HCT116 (cell line): ENCODE measurements at regions not wholly inside any gene's neighbourhood (a gene's known extent, or its start where the extent isn't known, plus 50 kb on each side); places are given as distances from the start of the nearest gene placed in this dataset.

Source experiments
- ATAC-seq: fragments of 200-7000 bp; cut with Tn5 transposase; 2 replicates; pipeline ENCODE4 v1.9.1; 2020; ENCODE audit warnings: mild to moderate bottlenecking, moderate library complexity
- BruUV-seq: library from RNA; stranded (reverse); fragments of 400-500 nt; replicated peaks from 2 replicates; lab custom pipeline; 2021; lab: Mats Ljungman, UMichigan
- CTCF ChIA-PET: fragments of 300-600 bp; sonication (Branson Sonifier 250); formaldehyde crosslinking; loops from one replicate; lab custom pipeline; 2021; ENCODE audit warnings: antibody characterized with exemption; lab: Charles Lee
- POLR2A ChIA-PET: fragments of 300-600, 350-600 bp; sonication (Branson Sonifier 250); formaldehyde crosslinking; loops from one replicate; lab custom pipeline; 2021; ENCODE audit warnings: antibody characterized with exemption; lab: Charles Lee
- RAD21 ChIA-PET, 2 experiments: fragments of 300-600 bp; sonication (Branson Sonifier 250); formaldehyde crosslinking; loops; one replicate each; lab custom pipeline; 2023; ENCODE audit warnings: low total read pairs in 2 of 2; ENCODE audit not compliant: uncharacterized antibody in 2 of 2, unreplicated experiment in 2 of 2, low non-redundant PET in 1 of 2; lab: Charles Lee
- DNase-seq: peaks from one replicate; pipeline ENCODE4 v3.0.0-alpha.2; 2010; ENCODE audit warnings: low read depth, low spot score
- H2AFZ ChIP-seq: fragments of 200-600 bp; shearing (Covaris generic), sonication (generic); 2 replicates; pipeline ENCODE4 v1.6.1; 2017; ENCODE audit warnings: low read depth, mixed run types, mixed read lengths, antibody characterized with exemption, low read length; ENCODE audit not compliant: poor library complexity, severe bottlenecking
- H3K27ac ChIP-seq: 2 replicates; pipeline ENCODE4 v1.5.1; 2012; ENCODE audit warnings: low read depth, low read length
- H3K27me3 ChIP-seq: fragments of 200-600 bp; sonication (generic); 2 replicates; pipeline ENCODE4 v1.6.1; 2016; ENCODE audit warnings: mixed run types, low read length, mixed read lengths; ENCODE audit not compliant: insufficient read depth
- H3K36me3 ChIP-seq, 2 experiments: fragments of 200-500 bp in 1 of 2; fragments of 200-600 bp in 1 of 2; sonication (Bioruptor generic) in 1 of 2; sonication (generic) in 1 of 2; 2 replicates each; pipeline versions ENCODE4 v1.5.1 to v1.6.1; 2014 to 2016; ENCODE audit warnings: low read length in 2 of 2, inconsistent platforms in 1 of 2, mixed read lengths in 1 of 2, mixed run types in 1 of 2; ENCODE audit not compliant: insufficient read depth in 2 of 2, control insufficient read depth in 1 of 2
- H3K4me1 ChIP-seq, 2 experiments: fragments of 200-600 bp in 1 of 2; sonication (generic) in 1 of 2; 2 replicates each; pipeline versions ENCODE4 v1.5.1 to v1.6.1; 2012 to 2017; ENCODE audit warnings: low read length in 2 of 2, inconsistent platforms in 1 of 2, mild to moderate bottlenecking in 1 of 2, mixed read lengths in 1 of 2, mixed run types in 1 of 2, moderate library complexity in 1 of 2; ENCODE audit not compliant: insufficient read depth in 2 of 2, control insufficient read depth in 1 of 2
- H3K4me2 ChIP-seq: fragments of 200-600 bp; sonication (generic); 2 replicates; pipeline ENCODE4 v1.6.1; 2017; ENCODE audit warnings: mixed run types, low read length, mixed read lengths
- H3K4me3 ChIP-seq, 2 experiments: fragments of 200-600 bp in 1 of 2; sonication (generic) in 1 of 2; replicated peaks in 1 of 2; 2 replicates each; pipeline ENCODE4 v1.5.1; 2011 to 2016; ENCODE audit warnings: low read length in 2 of 2, control low read depth in 1 of 2, low read depth in 1 of 2, mild to moderate bottlenecking in 1 of 2, mixed read lengths in 1 of 2, mixed run types in 1 of 2
- H3K79me2 ChIP-seq: fragments of 200-600 bp; sonication (generic); 2 replicates; pipeline ENCODE4 v1.6.1; 2017; ENCODE audit warnings: mild to moderate bottlenecking, mixed run types, low read length, moderate library complexity, mixed read lengths; ENCODE audit not compliant: insufficient read depth
- H3K9ac ChIP-seq: fragments of 200-600 bp; sonication (generic); 2 replicates; pipeline ENCODE4 v1.6.1; 2016; ENCODE audit warnings: low read length, mixed read lengths
- H3K9me2 ChIP-seq: fragments of 200-600 bp; sonication (generic), shearing (Covaris generic); 2 replicates; pipeline ENCODE4 v1.6.1; 2017; ENCODE audit warnings: mixed run types, mild to moderate bottlenecking, moderate library complexity; ENCODE audit not compliant: insufficient read depth
- H3K9me3 ChIP-seq, 2 experiments: fragments of 200-500 bp in 1 of 2; fragments of 200-600 bp in 1 of 2; sonication (Bioruptor generic) in 1 of 2; sonication (generic) in 1 of 2; 2 replicates each; pipeline ENCODE4 v1.6.1; 2014 to 2017; ENCODE audit warnings: low read length in 2 of 2, mixed read lengths in 2 of 2, inconsistent platforms in 1 of 2, low read depth in 1 of 2, mild to moderate bottlenecking in 1 of 2, mixed run types in 1 of 2, moderate library complexity in 1 of 2; ENCODE audit not compliant: control insufficient read depth in 1 of 2, insufficient read depth in 1 of 2
- H4K20me1 ChIP-seq: fragments of 200-600 bp; sonication (generic), shearing (Covaris generic); 2 replicates; pipeline ENCODE4 v1.6.1; 2017; ENCODE audit warnings: mixed run types, mild to moderate bottlenecking, moderate library complexity; ENCODE audit not compliant: insufficient read depth
- CBX3 ChIP-seq: IDR thresholded peaks from 2 replicates; pipeline ENCODE4 v1.6.1; 2012; ENCODE audit warnings: low read depth
- CEBPB ChIP-seq: IDR thresholded peaks from 2 replicates; pipeline ENCODE4 v1.6.1; 2012; ENCODE audit warnings: low read depth
- ELF1 ChIP-seq: IDR thresholded peaks from 2 replicates; pipeline ENCODE4 v1.6.1; 2012; ENCODE audit warnings: low read depth, borderline replicate concordance
- EZH2 ChIP-seq: fragments of 200-600 bp; sonication (generic); IDR thresholded peaks from 2 replicates; pipeline ENCODE4 v1.6.1; 2017; ENCODE audit warnings: antibody characterized with exemption, mixed run types
- EZH2phosphoT487 ChIP-seq: fragments of 200-600 bp; IDR thresholded peaks from 2 replicates; pipeline ENCODE4 v1.6.1; 2018; ENCODE audit warnings: antibody characterized with exemption, borderline replicate concordance
- JUND ChIP-seq: IDR thresholded peaks from 2 replicates; pipeline ENCODE4 v1.6.1; 2012
- MAX ChIP-seq: IDR thresholded peaks from 2 replicates; pipeline ENCODE4 v1.6.1; 2012
- RAD21 ChIP-seq: IDR thresholded peaks from 2 replicates; pipeline ENCODE4 v1.6.1; 2012; ENCODE audit warnings: low read depth, mild to moderate bottlenecking
- REST ChIP-seq: IDR thresholded peaks from 2 replicates; pipeline ENCODE4 v1.6.1; 2012; ENCODE audit warnings: low read depth
- SIN3A ChIP-seq: IDR thresholded peaks from 2 replicates; pipeline ENCODE4 v1.6.1; 2012; ENCODE audit warnings: low read depth
- SP1 ChIP-seq: IDR thresholded peaks from 2 replicates; pipeline ENCODE4 v1.6.1; 2012; ENCODE audit warnings: low read depth
- intact Hi-C: fragments of 100-400 bp; cut with micrococcal nuclease; formaldehyde crosslinking; loops from 2 replicates; pipeline ENCODE4 v1.10.0; 2022

DNA sequence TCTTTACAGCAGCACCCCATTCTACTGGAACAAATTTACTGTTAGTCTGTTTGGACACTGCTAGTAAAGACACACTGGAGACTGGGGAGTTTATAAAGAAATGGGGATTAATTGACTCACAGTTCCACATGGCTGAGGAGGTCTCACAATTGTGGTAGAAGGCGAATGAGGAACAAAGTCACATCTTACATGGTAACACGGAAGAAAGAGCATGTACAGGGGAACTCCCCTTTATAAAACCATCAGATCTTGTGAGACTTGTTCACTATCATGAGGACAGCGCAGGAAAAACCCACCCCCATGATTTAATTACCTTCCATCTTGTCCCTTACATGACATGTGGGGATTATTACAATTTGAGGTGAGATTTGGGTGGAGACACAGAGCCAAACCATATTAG is 1204.2 kb downstream of the SLITRK1 start:
- Histone ChIP-seq H3K4me2 (no peak overlapping the region), H3K9me2 (no peaks in the 10 kb centered on the region), H4K20me1 (no peaks in the 10 kb centered on the region), H3K4me3 (no peak overlapping the region), H3K9me3 (no peaks in the 10 kb centered on the region), H3K79me2 (no peaks in the 10 kb centered on the region), H2AFZ (no peak overlapping the region), H3K9ac (no peak overlapping the region), H3K36me3 (no peaks in the 10 kb centered on the region), H3K27me3 (no peaks in the 10 kb centered on the region), H3K27ac (no peak overlapping the region), H3K4me1 (no peaks in the 10 kb centered on the region)
- TF ChIP-seq CEBPB: no peak
- TF ChIP-seq EZH2: no peak
- TF ChIP-seq MAX: no peak
- TF ChIP-seq JUND: no peak
- no peak for TF ChIP-seq REST
- no peak for TF ChIP-seq SP1
- no peak for TF ChIP-seq SIN3A
- no peak for TF ChIP-seq ELF1
- TF ChIP-seq CBX3: no peak
- no peak for TF ChIP-seq RAD21
- TF ChIP-seq EZH2phosphoT487: no peak
- ChIA-PET CTCF (no interaction called here), RAD21 (no interaction called here), POLR2A (no interaction called here)
- BruUV-seq: no TSS peak
- no peak for ATAC-seq
- intact Hi-C loops: no loop called here
- no peak for DNase-seq
